OCI-LY1 (cell line): ENCODE measurements at regions not wholly inside any gene's neighbourhood (a gene's known extent, or its start where the extent isn't known, plus 50 kb on each side); places are given as distances from the start of the nearest gene placed in this dataset.
"Not testable (repeated sequence)": the region's sequence is repeated elsewhere in the genome, so short reads cannot be mapped to it uniquely, and the experiment has no call there.

Experiments
- H2AFZ ChIP-seq: fragments of 200-600 bp; sonication (generic), shearing (Covaris generic); 2 replicates; pipeline ENCODE4 v1.6.0; 2014; ENCODE audit warnings: antibody characterized with exemption, mild to moderate bottlenecking, low read length
- H3F3A ChIP-seq: fragments of 200-600 bp; sonication (generic), shearing (Covaris generic); 2 replicates; pipeline ENCODE4 v1.6.0; 2014; ENCODE audit warnings: mild to moderate bottlenecking, antibody characterized with exemption, low read length, moderate library complexity; ENCODE audit not compliant: insufficient read depth
- H3K27ac ChIP-seq: fragments of 200-600 bp; sonication (generic); 2 replicates; pipeline ENCODE4 v1.5.1; 2014; ENCODE audit warnings: low read length, mixed run types, mild to moderate bottlenecking, low read depth; ENCODE audit not compliant: poor library complexity, severe bottlenecking
- H3K27me3 ChIP-seq: fragments of 200-600 bp; sonication (generic); 2 replicates; pipeline ENCODE4 v1.6.0; 2014; ENCODE audit warnings: antibody characterized with exemption, mild to moderate bottlenecking, low read length, moderate library complexity; ENCODE audit not compliant: insufficient read depth
- H3K36me3 ChIP-seq: fragments of 200-600 bp; sonication (generic); 2 replicates; pipeline ENCODE4 v1.6.1; 2014; ENCODE audit warnings: mild to moderate bottlenecking, antibody characterized with exemption, low read length, moderate library complexity, mixed read lengths; ENCODE audit not compliant: insufficient read depth
- H3K4me1 ChIP-seq: fragments of 200-600 bp; sonication (generic); 2 replicates; pipeline ENCODE4 v1.5.1; 2014; ENCODE audit warnings: mild to moderate bottlenecking, low read length, moderate library complexity; ENCODE audit not compliant: insufficient read depth, severe bottlenecking
- H3K4me2 ChIP-seq: fragments of 200-600 bp; sonication (generic), shearing (Covaris generic); 2 replicates; pipeline ENCODE4 v1.6.1; 2014; ENCODE audit warnings: low read length
- H3K4me3 ChIP-seq: fragments of 200-600 bp; sonication (generic); 2 replicates; pipeline ENCODE4 v1.5.1; 2014; ENCODE audit warnings: low read length, low read depth, mild to moderate bottlenecking, mixed read lengths; ENCODE audit not compliant: poor library complexity, severe bottlenecking
- H3K79me2 ChIP-seq: fragments of 200-600 bp; shearing (Covaris generic); 2 replicates; pipeline ENCODE4 v1.6.1; 2016; ENCODE audit warnings: mixed run types, low read length, mixed read lengths; ENCODE audit not compliant: insufficient read depth
- H3K9ac ChIP-seq: fragments of 200-600 bp; sonication (generic), shearing (Covaris generic); 2 replicates; pipeline ENCODE4 v1.6.1; 2014; ENCODE audit warnings: mild to moderate bottlenecking, low read length, mixed read lengths
- H3K9me2 ChIP-seq: fragments of 200-600 bp; sonication (generic), shearing (Covaris generic); 2 replicates; pipeline ENCODE4 v1.6.1; 2014; ENCODE audit warnings: low read depth, mild to moderate bottlenecking, low read length, mixed read lengths
- H3K9me3 ChIP-seq: fragments of 200-600 bp; shearing (Covaris generic); 2 replicates; pipeline ENCODE4 v1.6.1; 2014; ENCODE audit warnings: low read length, mixed read lengths
- H4K20me1 ChIP-seq: fragments of 200-600 bp; sonication (generic), shearing (Covaris generic); 2 replicates; pipeline ENCODE4 v1.6.0; 2016; ENCODE audit warnings: mild to moderate bottlenecking, low read length; ENCODE audit not compliant: insufficient read depth
- EZH2 ChIP-seq: fragments of 200-600 bp; sonication (generic), shearing (Covaris generic); IDR thresholded peaks from 2 replicates; pipeline ENCODE4 v1.8.0; 2017; ENCODE audit warnings: borderline replicate concordance, mixed run types, mild to moderate bottlenecking, antibody characterized with exemption, low read length, moderate library complexity, mixed read lengths
- TF ChIP-seq, protein P1 (sequence below): fragments of 200-600 bp; sonication (generic), shearing (Covaris generic); IDR thresholded peaks from 2 replicates; pipeline ENCODE4 v1.5.1; 2017; ENCODE audit warnings: mild to moderate bottlenecking, antibody characterized with exemption, low read length, moderate library complexity, mixed read lengths

DNA sequence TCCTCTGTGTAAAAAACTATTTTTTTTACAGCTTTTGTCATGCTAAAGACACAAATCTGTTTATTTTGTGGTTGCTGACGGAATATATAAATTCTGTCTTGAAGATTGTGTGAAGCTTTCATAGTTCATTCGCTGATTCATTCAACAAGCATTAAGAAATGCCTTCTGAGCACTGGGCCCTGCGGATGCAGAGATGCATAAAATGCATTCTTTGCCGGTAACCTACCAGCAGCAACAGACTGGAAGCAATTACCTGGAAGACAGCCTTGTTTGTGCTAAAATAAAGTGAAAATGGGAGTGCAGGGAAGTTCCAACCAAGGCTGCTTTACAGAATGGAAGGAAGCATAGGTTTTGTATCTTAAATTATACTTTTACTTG, 119.7 kb downstream of the PMAIP1 start:
- no peak overlapping the region for H3K27ac ChIP-seq
- TF ChIP-seq, protein P1, sequence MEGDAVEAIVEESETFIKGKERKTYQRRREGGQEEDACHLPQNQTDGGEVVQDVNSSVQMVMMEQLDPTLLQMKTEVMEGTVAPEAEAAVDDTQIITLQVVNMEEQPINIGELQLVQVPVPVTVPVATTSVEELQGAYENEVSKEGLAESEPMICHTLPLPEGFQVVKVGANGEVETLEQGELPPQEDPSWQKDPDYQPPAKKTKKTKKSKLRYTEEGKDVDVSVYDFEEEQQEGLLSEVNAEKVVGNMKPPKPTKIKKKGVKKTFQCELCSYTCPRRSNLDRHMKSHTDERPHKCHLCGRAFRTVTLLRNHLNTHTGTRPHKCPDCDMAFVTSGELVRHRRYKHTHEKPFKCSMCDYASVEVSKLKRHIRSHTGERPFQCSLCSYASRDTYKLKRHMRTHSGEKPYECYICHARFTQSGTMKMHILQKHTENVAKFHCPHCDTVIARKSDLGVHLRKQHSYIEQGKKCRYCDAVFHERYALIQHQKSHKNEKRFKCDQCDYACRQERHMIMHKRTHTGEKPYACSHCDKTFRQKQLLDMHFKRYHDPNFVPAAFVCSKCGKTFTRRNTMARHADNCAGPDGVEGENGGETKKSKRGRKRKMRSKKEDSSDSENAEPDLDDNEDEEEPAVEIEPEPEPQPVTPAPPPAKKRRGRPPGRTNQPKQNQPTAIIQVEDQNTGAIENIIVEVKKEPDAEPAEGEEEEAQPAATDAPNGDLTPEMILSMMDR: no peak
- no peak for TF ChIP-seq EZH2
- no peaks in the 10 kb centered on the region for H3K27me3 ChIP-seq
- no peak overlapping the region for H3K4me3 ChIP-seq
- H3K9me2 ChIP-seq: no peaks in the 10 kb centered on the region
- H3K9ac ChIP-seq: no peak overlapping the region
- no peaks in the 10 kb centered on the region for H3K36me3 ChIP-seq
- no peaks in the 10 kb centered on the region for H3K9me3 ChIP-seq
- H3K79me2 ChIP-seq: no peaks in the 10 kb centered on the region
- H3K4me2 ChIP-seq: no peak overlapping the region
- H4K20me1 ChIP-seq: no peaks in the 10 kb centered on the region
- H3K4me1 ChIP-seq: no peaks in the 10 kb centered on the region
- no peak overlapping the region for H2AFZ ChIP-seq
- H3F3A ChIP-seq: no peaks in the 10 kb centered on the region

DNA sequence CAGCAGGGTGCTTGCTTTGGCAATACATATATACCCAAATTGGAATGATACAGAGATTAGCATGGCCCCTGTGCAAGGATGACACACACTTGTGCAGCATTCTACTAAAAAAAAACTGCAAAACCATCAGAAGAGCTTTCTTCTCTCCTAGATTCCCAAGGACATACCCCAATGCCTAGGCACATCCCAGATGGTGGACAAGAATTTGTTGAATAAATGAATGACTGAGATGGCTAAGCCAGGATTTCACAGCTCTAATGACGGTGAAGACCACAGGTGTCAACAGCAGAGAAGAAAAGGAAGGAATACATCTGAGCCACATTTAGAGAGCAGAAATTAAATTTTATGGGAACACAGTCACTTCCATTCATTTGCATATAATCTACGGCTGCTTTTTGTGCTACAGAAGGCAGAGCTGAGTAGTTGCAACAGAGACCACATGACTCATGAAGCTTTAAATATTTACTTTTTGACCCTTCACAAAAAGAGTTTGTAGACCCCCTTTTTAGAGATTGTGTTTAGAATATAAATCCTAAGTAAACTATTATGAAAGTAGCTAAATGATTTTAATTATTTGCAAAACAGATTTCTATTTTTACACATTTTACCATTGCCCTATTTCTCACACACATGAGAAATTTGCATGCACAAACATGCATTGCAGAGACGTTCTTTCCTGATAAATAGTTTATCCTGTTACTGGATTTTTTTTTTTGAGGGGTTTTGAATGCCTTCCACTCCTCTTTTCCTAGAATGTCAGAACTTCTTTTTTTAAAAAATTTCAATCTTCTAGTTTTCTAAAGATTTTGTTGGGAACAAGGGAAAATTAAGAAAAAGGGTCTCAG, 119.0 kb downstream of the PMAIP1 start:
- H3K9me2 ChIP-seq: no peaks in the 10 kb centered on the region
- no peaks in the 10 kb centered on the region for H3K27me3 ChIP-seq
- no peaks in the 10 kb centered on the region for H3K79me2 ChIP-seq
- H3K9me3 ChIP-seq: no peaks in the 10 kb centered on the region
- H3K4me3 ChIP-seq: no peak overlapping the region
- no peak for TF ChIP-seq EZH2
- TF ChIP-seq, protein P1: no peak
- H3K4me2 ChIP-seq: no peak overlapping the region
- H2AFZ ChIP-seq: no peak overlapping the region
- H3K4me1 ChIP-seq: no peaks in the 10 kb centered on the region
- no peaks in the 10 kb centered on the region for H4K20me1 ChIP-seq
- H3K27ac ChIP-seq: no peak overlapping the region
- no peak overlapping the region for H3K9ac ChIP-seq
- H3K36me3 ChIP-seq: no peaks in the 10 kb centered on the region
- H3F3A ChIP-seq: no peaks in the 10 kb centered on the region

DNA sequence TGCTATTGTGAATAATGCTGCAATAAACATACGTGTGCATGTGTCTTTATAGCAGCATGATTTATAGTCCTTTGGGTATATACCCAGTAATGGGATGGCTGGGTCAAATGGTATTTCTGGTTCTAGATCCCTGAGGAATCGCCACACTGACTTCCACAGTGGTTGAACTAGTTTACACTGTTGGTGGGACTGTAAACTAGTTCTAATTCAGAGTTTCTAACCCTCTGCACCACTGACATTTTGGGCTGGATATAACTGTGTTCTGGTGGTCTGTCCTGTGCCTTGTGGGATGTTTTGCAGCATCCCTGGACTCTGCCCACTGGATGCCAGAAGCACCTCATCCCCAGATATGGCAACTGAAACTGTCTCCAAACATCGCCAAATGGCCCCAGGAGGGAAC, 118.3 kb downstream of the PMAIP1 start:
- not testable (repeated sequence) for H3K27ac ChIP-seq, H3K27me3 ChIP-seq, H3K36me3 ChIP-seq, H3K4me2 ChIP-seq, H3K9ac ChIP-seq, H3K79me2 ChIP-seq, H3K9me3 ChIP-seq, H3K9me2 ChIP-seq, H3K4me1 ChIP-seq, H3K4me3 ChIP-seq, H2AFZ ChIP-seq, H4K20me1 ChIP-seq, H3F3A ChIP-seq

DNA sequence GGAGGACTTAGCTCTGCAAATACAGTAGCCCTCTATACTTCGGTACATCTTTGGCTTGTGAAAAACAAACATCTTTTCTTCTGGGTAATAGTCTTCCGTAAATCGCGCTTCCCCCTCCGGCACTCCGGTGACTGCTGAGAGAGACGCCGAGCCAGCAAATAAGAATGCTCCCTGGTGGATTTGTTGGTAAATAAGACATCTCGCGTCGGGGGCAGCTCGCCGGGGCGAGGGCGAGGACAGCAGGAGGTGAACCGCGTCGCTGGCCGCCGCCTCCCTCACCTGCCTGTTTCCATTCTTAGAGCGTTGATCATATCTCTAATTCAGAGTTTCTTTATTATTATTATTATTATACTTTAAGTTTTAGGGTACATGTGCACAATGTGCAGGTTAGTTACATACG, 117.6 kb downstream of the PMAIP1 start:
- Histone ChIP-seq H3F3A (no peaks in the 10 kb centered on the region), H3K36me3 (no peaks in the 10 kb centered on the region), H3K9me2 (no peaks in the 10 kb centered on the region), H4K20me1 (no peaks in the 10 kb centered on the region), H3K9me3 (no peaks in the 10 kb centered on the region; the same call in 1 of the 2 replicates), H3K27me3 (no peaks in the 10 kb centered on the region), H3K4me3 (no peak overlapping the region), H3K4me2 (no peak overlapping the region), H3K9ac (no peak overlapping the region), H3K79me2 (no peaks in the 10 kb centered on the region), H3K4me1 (no peaks in the 10 kb centered on the region), H2AFZ (no peak overlapping the region), H3K27ac (no peak overlapping the region)
- TF ChIP-seq, protein P1: no peak
- TF ChIP-seq EZH2: no peak

GRCh38 chr18:60015826-60016225, 116.0 kb downstream of the PMAIP1 start:
- H3K4me2 ChIP-seq: not testable (repeated sequence)

More at GRCh38 chr18:60015826-60016225, 116.0 kb downstream of the PMAIP1 start:
- not testable (repeated sequence) for H3K9ac ChIP-seq, H3K27me3 ChIP-seq, H3K9me3 ChIP-seq, H3K9me2 ChIP-seq, H3K4me1 ChIP-seq, H3F3A ChIP-seq, H3K79me2 ChIP-seq, H3K27ac ChIP-seq, H2AFZ ChIP-seq, H4K20me1 ChIP-seq, H3K4me3 ChIP-seq, H3K36me3 ChIP-seq
